Kidney (tissue), 13 donors: ENCODE measurements at regions not wholly inside any gene's neighbourhood (a gene's known extent, or its start where the extent isn't known, plus 50 kb on each side); places are given as distances from the start of the nearest gene placed in this dataset.
"Not testable (repeated sequence)": the region's sequence is repeated elsewhere in the genome, so short reads cannot be mapped to it uniquely, and the experiment has no call there.

Source experiments
- DNase-seq, 5 donors: peaks; one replicate each; pipeline ENCODE4 v3.0.0-alpha.2; 2013 to 2020
- FAIRE-seq: peaks from 2 replicates; lab custom pipeline; 2012; peaks lifted over from hg19 to GRCh38; lab: Jason Lieb, UNC
- H3K27ac ChIP-seq, 2 donors: one replicate each; pipeline ENCODE4 v1.7.0; 2013; ENCODE audit warnings: low read depth in 2 of 2, low read length in 2 of 2, inconsistent platforms in 1 of 2
- H3K27me3 ChIP-seq: one replicate; pipeline ENCODE4 v1.7.1; 2013; ENCODE audit warnings: low read length, inconsistent platforms; ENCODE audit not compliant: control insufficient read depth, insufficient read depth
- H3K36me3 ChIP-seq, 3 donors: one replicate each; pipeline versions ENCODE4 v1.7.0 to v1.7.1; 2013; ENCODE audit warnings: low read length in 3 of 3, control low read depth in 1 of 3, inconsistent platforms in 1 of 3; ENCODE audit not compliant: insufficient read depth in 3 of 3, control insufficient read depth in 2 of 3
- H3K4me1 ChIP-seq, 3 donors: one replicate each; pipeline versions ENCODE4 v1.7.0 to v1.7.1; 2013; ENCODE audit warnings: low read length in 3 of 3, inconsistent platforms in 1 of 3, low read depth in 1 of 3; ENCODE audit not compliant: control insufficient read depth in 2 of 3, insufficient read depth in 2 of 3
- H3K4me3 ChIP-seq, 3 donors: one replicate each; pipeline versions ENCODE4 v1.7.0 to v1.8.1; 2013; ENCODE audit warnings: low read length in 3 of 3, control low read depth in 1 of 3, inconsistent platforms in 1 of 3
- H3K9ac ChIP-seq, 3 donors: one replicate each; pipeline versions ENCODE4 v1.7.0 to v1.7.1; 2013; ENCODE audit warnings: low read length in 3 of 3, control low read depth in 1 of 3, inconsistent platforms in 1 of 3
- H3K9me3 ChIP-seq, 3 donors: one replicate each; pipeline versions ENCODE4 v1.7.0 to v1.7.1; 2013; ENCODE audit warnings: low read length in 3 of 3, control low read depth in 1 of 3, inconsistent platforms in 1 of 3; ENCODE audit not compliant: control insufficient read depth in 2 of 3, insufficient read depth in 1 of 3
- CTCF ChIP-seq: IDR thresholded peaks from 3 replicates; pipeline ENCODE4 v1.5.1; 2012; ENCODE audit warnings: mild to moderate bottlenecking, moderate library complexity, borderline replicate concordance; ENCODE audit not compliant: insufficient read depth; ENCODE audit errors: extremely low read depth
- intact Hi-C: fragments of 100-400 bp; cut with DNase I; formaldehyde crosslinking; loops from one replicate; pipeline ENCODE4 v1.11.1; 2022
- donor health status: control.
- donor health status: control.
- donor health status: control.
- donor health status: control.
- donor health status: control.
- donor health status: DM: yes; HTN: yes; CAD: no.
- donor health status: Normal renal cell carcinoma (clear cell type).

- TF ChIP-seq CTCF = no peak
- FAIRE-seq (no peak), DNase-seq (no peak)
- Histone ChIP-seq H3K27me3 (no peaks in the 10 kb centered on the region), H3K27ac (no peak overlapping the region), H3K4me3 (no peak overlapping the region), H3K4me1 (no peaks in the 10 kb centered on the region), H3K9me3 (no peaks in the 10 kb centered on the region), H3K36me3 (no peaks in the 10 kb centered on the region), H3K9ac (no peak overlapping the region)
- intact Hi-C loops = no loop called here
Measured at GRCh38 chr3:180420016-180420415, 181.9 kb upstream of the TTC14 start.

- no peak for TF ChIP-seq CTCF
- no peak for DNase-seq
- H3K9ac ChIP-seq = no peak overlapping the region
- no peaks in the 10 kb centered on the region for H3K9me3 ChIP-seq
- H3K27ac ChIP-seq = no peak overlapping the region
- H3K4me1 ChIP-seq = no peaks in the 10 kb centered on the region
- H3K36me3 ChIP-seq = no peaks in the 10 kb centered on the region
- no peaks in the 10 kb centered on the region for H3K27me3 ChIP-seq
- intact Hi-C loops = no loop called here
- no peak overlapping the region for H3K4me3 ChIP-seq
- FAIRE-seq = no peak
Measured at GRCh38 chr3:180420804-180421203, 181.2 kb upstream of the TTC14 start.

- FAIRE-seq (no peak), DNase-seq (no peak)
- no peak overlapping the region for H3K27ac ChIP-seq
- no peak overlapping the region for H3K9ac ChIP-seq
- TF ChIP-seq CTCF = no peak
- H3K36me3 ChIP-seq = no peaks in the 10 kb centered on the region
- no peaks in the 10 kb centered on the region for H3K9me3 ChIP-seq
- intact Hi-C loops = no loop called here
- no peaks in the 10 kb centered on the region for H3K4me1 ChIP-seq
- no peaks in the 10 kb centered on the region for H3K27me3 ChIP-seq
- no peak overlapping the region for H3K4me3 ChIP-seq
Measured at GRCh38 chr3:180421221-180421620, 180.7 kb upstream of the TTC14 start.

GRCh38 chr3:180421721-180422120 lies 180.2 kb upstream of the TTC14 start:
- no peak overlapping the region for H3K4me3 ChIP-seq
- intact Hi-C loops = no loop called here
- FAIRE-seq = no peak
- H3K9ac ChIP-seq = no peak overlapping the region
- TF ChIP-seq CTCF = no peak
- no peak overlapping the region for H3K27ac ChIP-seq
- no peak for DNase-seq
- H3K36me3 ChIP-seq = no peaks in the 10 kb centered on the region
- no peaks in the 10 kb centered on the region for H3K27me3 ChIP-seq
- H3K4me1 ChIP-seq = no peaks in the 10 kb centered on the region
- H3K9me3 ChIP-seq = no peaks in the 10 kb centered on the region

GRCh38 chr3:180424305-180424704 lies 177.7 kb upstream of the TTC14 start:
- FAIRE-seq, H3K9me3 ChIP-seq, intact Hi-C loops, DNase-seq, H3K27ac ChIP-seq, H3K36me3 ChIP-seq, H3K27me3 ChIP-seq, H3K4me3 ChIP-seq, H3K4me1 ChIP-seq, H3K9ac ChIP-seq: not testable (repeated sequence)
